NCI-H2171 treated with DMSO at 0.1 percent for 48 hours (cell line): ENCODE measurements at regions not wholly inside any gene's neighbourhood (a gene's known extent, or its start where the extent isn't known, plus 50 kb on each side); places are given as distances from the start of the nearest gene placed in this dataset.

Source experiments
- DNase-seq: peaks from one replicate; lab custom pipeline; 2025; lab: John Stamatoyannopoulos, UW

DNA sequence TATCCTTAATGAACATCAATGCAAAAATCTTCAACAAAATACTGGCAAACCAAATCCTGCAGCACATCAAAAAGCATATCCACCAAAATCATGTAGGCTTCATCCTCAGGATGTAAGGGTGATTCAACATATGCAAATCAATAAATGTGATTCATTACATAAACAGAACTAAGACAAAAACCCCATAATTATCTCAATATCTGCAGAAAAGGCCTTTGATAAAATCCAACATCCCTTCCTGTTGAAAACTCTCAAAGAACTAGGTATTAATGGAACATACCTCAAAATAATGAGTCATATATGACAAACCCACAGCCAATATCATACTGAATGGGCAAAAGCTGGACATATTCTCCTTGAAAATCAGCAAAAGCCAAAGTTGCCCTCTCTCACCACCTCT is 54.6 kb upstream of the DEPDC1 start:
- DNase-seq, result no peak

GRCh38 chr1:68558321-68559026 is 61.6 kb upstream of the DEPDC1 start:
- peak; percentile 40 for DNase-seq

GRCh38 chr1:68565923-68566322 is 69.0 kb upstream of the DEPDC1 start:
- no peak for DNase-seq

- no peak for DNase-seq
Measured at GRCh38 chr1:68570871-68571270, 74.0 kb upstream of the DEPDC1 start.

DNA sequence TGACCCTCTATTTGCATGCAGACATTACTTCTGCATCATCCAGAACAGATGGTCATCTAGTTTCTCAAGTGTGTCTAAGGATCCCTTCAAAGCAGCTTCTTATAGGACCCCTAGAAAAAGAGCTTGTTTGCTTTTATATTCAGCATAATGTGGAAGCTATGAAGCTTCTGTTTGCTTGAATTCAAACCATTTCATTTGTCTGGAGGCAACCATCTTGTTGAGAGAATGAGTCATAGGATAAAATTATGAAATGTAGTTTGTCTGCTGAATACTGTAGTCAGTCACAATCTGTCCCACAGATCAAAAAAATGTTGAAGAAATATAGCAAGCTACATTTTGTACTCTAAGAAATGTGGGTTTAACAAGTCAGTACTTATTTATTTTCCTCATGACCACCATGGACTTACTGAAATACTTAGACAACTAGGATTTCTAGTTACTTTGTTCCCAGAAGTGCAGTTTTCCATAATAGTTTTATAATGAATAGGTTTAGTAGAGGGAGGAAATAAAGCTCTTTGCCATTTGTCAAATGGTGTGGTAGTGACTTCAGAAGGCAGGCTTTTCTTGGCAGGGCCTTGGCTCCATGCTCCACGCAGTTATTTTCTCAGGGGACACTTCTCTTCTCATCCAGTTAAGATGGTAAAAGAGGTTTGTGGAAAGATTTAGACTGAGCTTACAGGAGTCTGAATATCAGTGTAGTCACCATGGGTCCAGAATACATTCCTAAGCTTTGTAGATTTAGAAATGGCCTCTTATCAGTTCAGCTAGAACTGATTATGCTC is 74.8 kb upstream of the DEPDC1 start:
- DNase-seq, result peak; percentile 7

DNA sequence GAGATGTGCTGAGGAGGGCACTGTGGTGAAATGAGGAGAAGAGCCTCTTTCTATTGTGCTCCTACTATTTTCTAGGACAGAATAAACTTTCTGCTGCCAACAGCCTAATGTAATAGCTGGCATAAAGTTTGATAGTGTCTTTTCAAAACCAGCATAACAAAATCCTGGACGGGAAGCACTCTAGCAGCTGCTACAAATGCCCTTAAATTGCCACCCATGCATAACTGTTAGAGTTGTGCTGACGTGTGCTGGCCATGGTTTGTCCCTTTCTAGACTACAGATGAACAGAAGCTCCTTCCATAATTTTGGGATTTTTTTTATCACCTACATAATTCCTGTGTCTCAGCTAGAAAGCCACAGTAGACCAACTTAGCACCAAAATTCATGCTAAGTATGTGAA is 88.5 kb upstream of the DEPDC1 start:
- no peak for DNase-seq

DNA sequence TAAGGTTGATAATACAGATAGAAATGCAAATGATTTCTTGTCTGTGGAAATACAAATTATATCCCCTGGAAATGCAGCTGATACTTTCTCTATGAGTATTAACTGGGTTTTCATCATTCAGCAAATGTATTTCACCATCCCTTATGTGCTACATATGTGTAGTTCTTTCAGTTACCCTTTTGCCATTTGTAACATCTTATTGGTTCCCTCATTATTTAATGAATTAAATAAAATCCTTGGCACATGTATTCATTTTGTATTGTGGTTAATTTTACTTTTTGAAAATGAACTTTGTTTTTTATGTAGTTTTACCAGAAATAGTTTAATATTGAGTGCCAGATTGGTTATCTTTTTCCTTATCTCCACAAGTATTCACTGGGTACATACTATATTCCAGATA is 89.9 kb upstream of the DEPDC1 start:
- DNase-seq, result no peak

DNA sequence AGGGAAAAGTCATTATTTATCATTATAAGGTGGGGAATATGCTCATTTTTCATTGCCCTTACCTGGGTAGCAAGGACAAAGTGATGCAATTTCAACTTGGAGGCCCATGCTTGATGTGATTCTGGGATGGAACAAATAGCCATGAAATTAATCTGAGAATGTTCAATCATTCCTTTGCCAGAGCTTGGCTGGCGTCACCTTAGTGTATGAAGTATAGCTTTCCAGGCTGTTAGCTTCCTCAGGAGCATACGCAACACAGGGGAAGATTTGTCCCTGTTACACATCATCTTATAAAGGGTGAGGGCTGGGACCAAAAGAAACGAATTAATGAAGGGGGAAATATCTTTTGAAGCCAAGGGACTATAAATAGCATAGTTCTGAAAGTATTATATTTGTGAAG is 91.4 kb upstream of the DEPDC1 start:
- DNase-seq, result no peak

- DNase-seq, result no peak
Measured at GRCh38 chr1:68590473-68590872, 93.6 kb upstream of the DEPDC1 start.

DNA sequence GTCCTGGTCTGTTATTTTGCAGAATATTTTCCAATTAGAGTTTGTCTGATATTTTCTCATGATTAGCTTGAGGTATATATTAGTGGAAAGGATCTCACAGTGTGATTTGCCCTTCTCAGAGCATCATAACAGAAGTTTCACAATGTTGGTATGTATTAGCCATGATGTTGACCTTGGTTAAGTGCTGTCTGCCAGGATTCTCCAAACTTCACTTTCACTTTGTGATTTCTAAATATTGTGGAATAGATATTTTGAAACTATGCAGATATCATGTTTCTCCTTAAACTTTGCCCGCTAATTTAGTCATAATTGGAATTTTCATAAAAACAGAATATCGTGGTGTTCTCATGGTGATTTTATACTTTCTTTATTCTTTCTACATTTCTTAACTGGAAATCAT is 98.0 kb upstream of the DEPDC1 start:
- DNase-seq, result no peak

DNA sequence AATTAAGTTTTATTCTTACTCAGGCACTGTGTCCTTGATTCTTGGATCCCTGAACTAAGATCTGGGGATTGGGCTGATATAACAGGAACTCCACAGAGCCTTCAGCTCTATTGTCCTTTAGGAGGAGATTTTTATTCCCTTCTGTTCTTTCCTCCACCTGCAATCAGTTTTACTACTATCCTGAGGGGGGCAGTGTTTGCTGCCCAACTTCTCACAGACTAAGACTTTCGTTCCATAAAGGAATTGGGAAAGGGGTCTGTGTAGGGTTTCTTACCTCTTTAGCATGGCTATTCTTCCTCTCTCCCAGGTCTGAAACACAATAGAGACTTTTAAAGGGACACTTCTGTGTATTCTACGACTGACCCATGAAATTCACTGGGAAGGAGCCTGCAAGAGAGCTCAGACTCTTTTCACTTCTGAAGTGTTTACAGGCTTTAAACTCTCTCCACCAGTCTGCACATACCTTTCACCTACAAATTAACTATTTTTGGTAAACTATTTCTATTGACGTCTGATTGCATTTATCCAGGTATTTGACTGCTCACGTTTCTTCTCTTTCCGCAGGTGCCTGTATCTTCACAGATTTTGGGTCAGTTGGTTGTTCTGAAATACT is 103.3 kb upstream of the DEPDC1 start:
- peak; percentile 48 for DNase-seq

- no peak for DNase-seq
Measured at GRCh38 chr1:68608289-68608688, 111.4 kb upstream of the DEPDC1 start.

GRCh38 chr1:68615312-68615711 is 118.4 kb upstream of the DEPDC1 start:
- DNase-seq, result no peak

GRCh38 chr1:68617942-68618341 is 121.1 kb upstream of the DEPDC1 start:
- no peak for DNase-seq

DNA sequence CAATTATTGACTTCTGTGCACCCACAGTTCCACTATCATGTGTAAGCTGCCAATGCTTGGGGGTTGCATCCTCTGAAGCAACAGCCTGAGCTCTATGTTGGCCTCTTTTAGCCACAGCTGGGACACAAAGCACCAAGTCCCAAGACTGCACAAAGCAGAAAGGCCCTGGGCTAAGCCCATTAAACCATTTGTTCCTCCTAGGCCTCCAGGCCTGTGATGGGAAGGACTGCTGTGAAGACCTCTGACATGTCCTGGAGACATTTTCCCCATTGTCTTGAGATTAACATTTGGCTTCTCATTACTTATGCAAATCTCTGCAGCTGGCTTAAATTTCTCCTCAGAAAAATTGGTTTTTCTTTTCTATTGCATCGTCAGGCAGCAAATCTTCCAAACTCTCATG is 123.7 kb upstream of the DEPDC1 start:
- DNase-seq, result no peak

DNA sequence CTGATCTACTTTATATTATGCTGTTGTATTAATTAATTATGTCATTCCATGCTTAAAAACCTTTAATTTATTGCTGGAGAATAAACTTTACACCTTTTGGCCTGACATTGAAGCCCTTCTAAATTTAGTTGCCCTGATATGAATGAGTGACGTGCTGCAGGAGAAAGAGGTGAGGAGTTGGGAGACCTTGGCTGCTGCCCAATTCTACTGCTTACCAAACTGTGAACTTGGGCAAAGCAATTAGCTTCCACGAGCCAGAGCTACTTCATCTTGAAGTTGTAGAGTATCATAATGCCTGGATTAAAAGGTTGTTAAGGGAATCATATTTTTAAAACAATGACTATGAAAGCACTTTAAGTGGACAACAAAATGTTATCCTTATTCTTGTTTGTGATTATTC is 126.8 kb upstream of the DEPDC1 start:
- DNase-seq, result no peak

- no peak for DNase-seq
Measured at GRCh38 chr1:68624233-68624632, 127.4 kb upstream of the DEPDC1 start.

DNA sequence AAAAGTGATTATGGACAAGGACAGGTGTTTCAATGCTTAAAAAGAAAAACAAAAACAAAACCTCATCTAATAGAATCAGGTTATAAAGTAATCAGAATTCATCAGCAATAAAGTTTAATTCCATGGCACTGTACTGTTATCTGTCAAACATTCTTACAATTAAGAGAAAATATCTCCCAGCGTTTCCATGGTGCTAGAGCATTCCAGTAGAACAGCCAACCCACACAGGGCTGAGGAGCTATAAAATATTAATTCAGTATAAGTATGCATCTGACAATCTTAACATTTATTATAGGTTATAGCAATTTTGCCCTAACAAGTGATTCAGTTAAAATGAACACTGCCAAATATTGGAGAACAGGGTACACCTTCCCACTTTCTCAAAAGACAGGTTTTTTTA is 128.7 kb upstream of the DEPDC1 start:
- no peak for DNase-seq

- no peak for DNase-seq
Measured at GRCh38 chr1:68633141-68633919, 136.4 kb upstream of the DEPDC1 start.

DNA sequence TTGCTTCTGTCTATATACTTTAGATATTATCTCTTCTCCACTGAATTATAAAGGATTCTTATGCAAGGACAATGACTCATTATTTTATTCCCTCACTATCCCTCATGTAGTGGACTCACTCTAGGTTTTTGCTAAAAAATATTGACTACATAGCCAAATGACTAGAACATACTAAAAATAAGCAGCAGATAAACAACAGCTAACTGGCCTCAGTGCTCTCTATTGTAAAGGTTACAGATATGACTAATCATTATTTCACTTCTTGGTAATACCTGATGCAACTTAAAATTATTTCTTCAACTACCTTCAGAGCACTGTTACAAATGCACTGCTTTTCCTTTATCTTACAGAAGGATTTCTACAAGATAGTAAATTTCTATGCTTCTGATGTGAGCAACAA is 147.6 kb upstream of the DEPDC1 start:
- DNase-seq, result no peak

DNA sequence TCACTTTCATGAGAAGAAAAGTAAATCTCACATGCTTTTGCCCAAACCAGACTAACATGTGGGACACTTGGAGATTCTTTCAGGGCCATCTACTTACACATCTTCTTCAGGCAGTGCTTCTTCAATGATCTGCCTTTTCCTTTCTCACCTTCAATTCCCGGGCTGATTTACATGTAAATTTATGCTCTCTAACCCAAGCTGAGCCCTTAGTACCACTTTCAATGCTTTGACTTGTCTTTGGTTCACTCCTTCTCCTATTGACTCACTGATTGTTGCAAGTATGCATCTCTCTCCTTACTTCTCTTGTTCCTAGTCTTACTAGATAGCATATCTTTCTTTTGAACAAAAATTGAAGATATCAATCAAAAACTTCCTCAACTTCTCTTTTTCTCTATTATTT is 154.2 kb upstream of the DEPDC1 start:
- DNase-seq, result no peak

DNA sequence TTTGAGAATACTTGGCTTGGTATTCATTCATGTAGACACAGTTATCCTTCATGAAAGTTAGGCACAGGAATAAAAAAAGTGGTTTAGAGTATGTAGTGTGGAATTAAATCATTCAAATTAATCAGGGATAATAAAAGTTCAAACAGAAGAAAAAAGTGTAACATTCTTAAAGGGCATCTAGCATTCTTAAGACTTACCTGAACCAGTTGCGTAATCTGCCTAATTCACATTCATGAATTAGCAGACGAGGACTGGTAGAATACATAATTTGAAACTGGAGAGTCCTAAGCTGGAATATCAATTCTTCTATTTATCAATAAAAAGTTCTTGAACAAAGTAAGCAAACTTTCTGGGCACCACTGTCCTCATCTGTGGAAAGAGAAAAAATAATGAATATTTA is 157.0 kb upstream of the DEPDC1 start:
- DNase-seq, result no peak

- no peak for DNase-seq
Measured at GRCh38 chr1:68673771-68674170, 176.9 kb upstream of the DEPDC1 start.
